Activated T-helper 1 cell treated with anti-CD3 and anti-CD28 coated beads, Interleukin-2, amount 50 U/mL, for 16 hours (primary cell): ENCODE measurements at regions not wholly inside any gene's neighbourhood (a gene's known extent, or its start where the extent isn't known, plus 50 kb on each side); places are given as distances from the start of the nearest gene placed in this dataset.
"Not testable (repeated sequence)": the region's sequence is repeated elsewhere in the genome, so short reads cannot be mapped to it uniquely, and the experiment has no call there.

Experiments
- DNase-seq, 2 donors: peaks; one replicate each; pipeline ENCODE4 v3.0.0-alpha.2; 2020; ENCODE audit warnings: low read depth in 1 of 2, low spot score in 1 of 2

- not testable (repeated sequence) for DNase-seq
Observed at GRCh38 chr17:27365329-27365945, 71.5 kb downstream of the WSB1 start.

GRCh38 chr17:27366437-27366836 is 72.5 kb downstream of the WSB1 start:
- DNase-seq = no peak

GRCh38 chr17:27367121-27367981 is 73.4 kb downstream of the WSB1 start:
- no peak for DNase-seq

GRCh38 chr17:27368151-27368795 is 74.4 kb downstream of the WSB1 start:
- DNase-seq = no peak

- DNase-seq = no peak
Observed at GRCh38 chr17:27368980-27369379, 75.1 kb downstream of the WSB1 start.

- DNase-seq = no peak
Observed at GRCh38 chr17:27370776-27371175, 76.9 kb downstream of the WSB1 start.

GRCh38 chr17:27373695-27374094 is 79.8 kb downstream of the WSB1 start:
- not testable (repeated sequence) for DNase-seq

GRCh38 chr17:27376637-27377547 is 79.4 kb upstream of the KSR1 start:
- DNase-seq = no peak

- DNase-seq = no peak
Observed at GRCh38 chr17:27378482-27379175, 77.6 kb upstream of the KSR1 start.

- no peak for DNase-seq
Observed at GRCh38 chr17:27379888-27380533, 76.2 kb upstream of the KSR1 start.

- no peak for DNase-seq
Observed at GRCh38 chr17:27380551-27380950, 75.7 kb upstream of the KSR1 start.

- DNase-seq = peak; percentile 43 to 64
Observed at GRCh38 chr17:27381007-27381501, 75.2 kb upstream of the KSR1 start.

GRCh38 chr17:27382025-27382424 is 74.2 kb upstream of the KSR1 start:
- DNase-seq = no peak

- no peak for DNase-seq
Observed at GRCh38 chr17:27384261-27384701, 72.0 kb upstream of the KSR1 start.

GRCh38 chr17:27384726-27385125 is 71.5 kb upstream of the KSR1 start:
- DNase-seq = no peak

GRCh38 chr17:27385626-27386025 is 70.6 kb upstream of the KSR1 start:
- DNase-seq = no peak

GRCh38 chr17:27386206-27387075 is 69.8 kb upstream of the KSR1 start:
- DNase-seq = no peak

GRCh38 chr17:27389542-27390140 is 66.6 kb upstream of the KSR1 start:
- DNase-seq = no peak
